A549 (cell line): ENCODE measurements at regions not wholly inside any gene's neighbourhood (a gene's known extent, or its start where the extent isn't known, plus 50 kb on each side); places are given as distances from the start of the nearest gene placed in this dataset.

ENCODE experiments used
- MAX ChIP-seq: IDR thresholded peaks from 2 replicates; pipeline ENCODE4 v1.6.1; 2012
- POLR2A ChIP-seq: IDR thresholded peaks from 2 replicates; pipeline ENCODE4 v1.6.1; 2012; ENCODE audit warnings: mild to moderate bottlenecking, low read length
- RCOR1 ChIP-seq: fragments of 150-350 bp; IDR thresholded peaks from 2 replicates; pipeline ENCODE4 v1.6.1; 2014; ENCODE audit warnings: antibody characterized with exemption, low read length, low read depth
- SMC3 ChIP-seq: fragments of >200 bp; sonication (Bioruptor Twin); formaldehyde crosslinking; IDR thresholded peaks from 3 replicates; pipeline ENCODE4 v1.6.1; 2018; ENCODE audit warnings: inconsistent platforms
- USF2 ChIP-seq: fragments of 450-650 bp; IDR thresholded peaks from 2 replicates; pipeline ENCODE4 v1.6.1; 2014; ENCODE audit warnings: antibody characterized with exemption
- ZC3H11A ChIP-seq: fragments of 450-650 bp; IDR thresholded peaks from 2 replicates; pipeline ENCODE4 v1.6.1; 2014; ENCODE audit warnings: antibody characterized with exemption, mild to moderate bottlenecking
- ZFP36 ChIP-seq: fragments of 450-650 bp; IDR thresholded peaks from 2 replicates; pipeline ENCODE4 v1.6.1; 2014; ENCODE audit warnings: borderline replicate concordance; ENCODE audit not compliant: partially characterized antibody
- TF ChIP-seq, protein P1 (sequence below): fragments of >200 bp; sonication (Bioruptor Twin); formaldehyde crosslinking; IDR thresholded peaks from 3 replicates; pipeline ENCODE4 v1.5.1; 2016

DNA sequence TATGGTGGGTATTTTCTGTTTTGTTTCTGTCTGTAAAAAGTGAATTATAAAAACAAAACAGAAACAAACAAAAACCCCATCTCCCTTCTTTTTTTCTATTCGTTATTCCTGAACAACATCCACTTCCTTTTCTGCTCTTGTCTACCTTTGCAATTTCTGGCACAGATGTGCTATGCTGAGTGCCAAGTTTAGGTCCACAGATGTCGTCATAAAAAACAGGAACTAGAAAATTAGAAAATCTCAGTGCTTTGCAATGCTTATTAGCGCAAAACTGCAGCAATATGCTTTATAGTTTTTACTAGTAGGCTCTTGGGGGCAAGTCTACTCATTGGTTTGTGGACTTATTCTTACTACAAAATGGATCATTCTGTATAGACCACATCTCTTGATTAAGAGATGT is 94.2 kb upstream of the PRKCQ start:
- TF ChIP-seq RCOR1 (no peak), ZC3H11A (no peak), ZFP36 (no peak), USF2 (no peak), MAX (no peak), POLR2A (no peak), SMC3 (no peak)
- TF ChIP-seq, protein P1, sequence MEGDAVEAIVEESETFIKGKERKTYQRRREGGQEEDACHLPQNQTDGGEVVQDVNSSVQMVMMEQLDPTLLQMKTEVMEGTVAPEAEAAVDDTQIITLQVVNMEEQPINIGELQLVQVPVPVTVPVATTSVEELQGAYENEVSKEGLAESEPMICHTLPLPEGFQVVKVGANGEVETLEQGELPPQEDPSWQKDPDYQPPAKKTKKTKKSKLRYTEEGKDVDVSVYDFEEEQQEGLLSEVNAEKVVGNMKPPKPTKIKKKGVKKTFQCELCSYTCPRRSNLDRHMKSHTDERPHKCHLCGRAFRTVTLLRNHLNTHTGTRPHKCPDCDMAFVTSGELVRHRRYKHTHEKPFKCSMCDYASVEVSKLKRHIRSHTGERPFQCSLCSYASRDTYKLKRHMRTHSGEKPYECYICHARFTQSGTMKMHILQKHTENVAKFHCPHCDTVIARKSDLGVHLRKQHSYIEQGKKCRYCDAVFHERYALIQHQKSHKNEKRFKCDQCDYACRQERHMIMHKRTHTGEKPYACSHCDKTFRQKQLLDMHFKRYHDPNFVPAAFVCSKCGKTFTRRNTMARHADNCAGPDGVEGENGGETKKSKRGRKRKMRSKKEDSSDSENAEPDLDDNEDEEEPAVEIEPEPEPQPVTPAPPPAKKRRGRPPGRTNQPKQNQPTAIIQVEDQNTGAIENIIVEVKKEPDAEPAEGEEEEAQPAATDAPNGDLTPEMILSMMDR, result no peak
